ENCODE measurements at regions not wholly inside any gene's neighbourhood (a gene's known extent, or its start where the extent isn't known, plus 50 kb on each side); places are given as distances from the start of the nearest gene placed in this dataset.

- no peak for TF ChIP-seq EP300 (IDR thresholded peaks at IDR 0.05)
- TF ChIP-seq, protein P1, sequence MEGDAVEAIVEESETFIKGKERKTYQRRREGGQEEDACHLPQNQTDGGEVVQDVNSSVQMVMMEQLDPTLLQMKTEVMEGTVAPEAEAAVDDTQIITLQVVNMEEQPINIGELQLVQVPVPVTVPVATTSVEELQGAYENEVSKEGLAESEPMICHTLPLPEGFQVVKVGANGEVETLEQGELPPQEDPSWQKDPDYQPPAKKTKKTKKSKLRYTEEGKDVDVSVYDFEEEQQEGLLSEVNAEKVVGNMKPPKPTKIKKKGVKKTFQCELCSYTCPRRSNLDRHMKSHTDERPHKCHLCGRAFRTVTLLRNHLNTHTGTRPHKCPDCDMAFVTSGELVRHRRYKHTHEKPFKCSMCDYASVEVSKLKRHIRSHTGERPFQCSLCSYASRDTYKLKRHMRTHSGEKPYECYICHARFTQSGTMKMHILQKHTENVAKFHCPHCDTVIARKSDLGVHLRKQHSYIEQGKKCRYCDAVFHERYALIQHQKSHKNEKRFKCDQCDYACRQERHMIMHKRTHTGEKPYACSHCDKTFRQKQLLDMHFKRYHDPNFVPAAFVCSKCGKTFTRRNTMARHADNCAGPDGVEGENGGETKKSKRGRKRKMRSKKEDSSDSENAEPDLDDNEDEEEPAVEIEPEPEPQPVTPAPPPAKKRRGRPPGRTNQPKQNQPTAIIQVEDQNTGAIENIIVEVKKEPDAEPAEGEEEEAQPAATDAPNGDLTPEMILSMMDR (IDR thresholded peaks at IDR 0.05) = no peak
Measured at GRCh38 chr1:199723250-199723956, 304.1 kb upstream of the NR5A2 start.

Data from upper lobe of left lung (tissue), 4 donors.